CD14-positive monocyte (primary cell): ENCODE measurements at regions not wholly inside any gene's neighbourhood (a gene's known extent, or its start where the extent isn't known, plus 50 kb on each side); places are given as distances from the start of the nearest gene placed in this dataset.

Experiments used
- DNase-seq, 3 donors: peaks; one replicate each; pipeline ENCODE4 v3.0.0-alpha.2; 2011 to 2022
- H2AFZ ChIP-seq: 2 replicates; pipeline ENCODE4 v1.6.0; 2012; ENCODE audit warnings: mild to moderate bottlenecking, low read depth, low read length, inconsistent platforms; ENCODE audit not compliant: insufficient read depth, poor library complexity, severe bottlenecking
- H3K27ac ChIP-seq, 2 donors: 1 replicate in 1 of 2; 2 replicates in 1 of 2; pipeline ENCODE4 v1.5.1; 2012 to 2013; ENCODE audit warnings: low read length in 2 of 2, control low read depth in 1 of 2, inconsistent platforms in 1 of 2, low read depth in 1 of 2, mild to moderate bottlenecking in 1 of 2
- H3K27me3 ChIP-seq, 2 donors: one replicate each; pipeline versions ENCODE4 v1.6.0 to v1.6.1; 2011 to 2013; ENCODE audit warnings: low read length in 2 of 2; ENCODE audit not compliant: control insufficient read depth in 2 of 2, insufficient read depth in 2 of 2
- H3K36me3 ChIP-seq, 2 donors: replicated peaks in 1 of 2; 1 replicate in 1 of 2; 2 replicates in 1 of 2; pipeline versions ENCODE4 v1.5.1 to v1.6.1; 2012 to 2013; ENCODE audit warnings: low read length in 2 of 2, control low read depth in 1 of 2, inconsistent platforms in 1 of 2, mild to moderate bottlenecking in 1 of 2; ENCODE audit not compliant: insufficient read depth in 2 of 2, control insufficient read depth in 1 of 2
- H3K4me1 ChIP-seq, 2 donors: 1 replicate in 1 of 2; 2 replicates in 1 of 2; pipeline versions ENCODE4 v1.5.1 to v1.6.1; 2012 to 2013; ENCODE audit warnings: low read length in 2 of 2, control low read depth in 1 of 2, inconsistent platforms in 1 of 2, mild to moderate bottlenecking in 1 of 2, moderate library complexity in 1 of 2; ENCODE audit not compliant: insufficient read depth in 2 of 2, control insufficient read depth in 1 of 2
- H3K4me2 ChIP-seq: replicated peaks from 2 replicates; pipeline ENCODE3; 2012; ENCODE audit warnings: low read length, moderate library complexity, mild to moderate bottlenecking; ENCODE audit not compliant: poor library complexity, severe bottlenecking; ENCODE audit errors: extremely low read depth
- H3K4me3 ChIP-seq, 3 experiments: fragments of 200-600 bp in 1 of 3; sonication (generic) in 1 of 3; replicated peaks in 1 of 3; 1 replicate in 2 of 3; 2 replicates in 1 of 3; pipeline ENCODE4 v1.5.1; 2011 to 2013; ENCODE audit warnings: low read length in 3 of 3, mild to moderate bottlenecking in 3 of 3, control low read depth in 2 of 3, low read depth in 2 of 3, inconsistent platforms in 1 of 3, moderate library complexity in 1 of 3
- H3K79me2 ChIP-seq: 2 replicates; pipeline ENCODE4 v1.6.0; 2012; ENCODE audit warnings: mild to moderate bottlenecking, control low read depth, inconsistent platforms, low read length, moderate library complexity; ENCODE audit not compliant: insufficient read depth
- H3K9ac ChIP-seq: 2 replicates; pipeline ENCODE4 v1.6.0; 2017; ENCODE audit warnings: low read length, mild to moderate bottlenecking; ENCODE audit not compliant: insufficient read depth, poor library complexity, severe bottlenecking
- H3K9me3 ChIP-seq, 2 donors: replicated peaks in 1 of 2; 1 replicate in 1 of 2; 2 replicates in 1 of 2; pipeline versions ENCODE4 v1.5.1 to v1.6.1; 2012 to 2013; ENCODE audit warnings: low read length in 2 of 2, control low read depth in 1 of 2; ENCODE audit not compliant: control insufficient read depth in 1 of 2, insufficient read depth in 1 of 2
- H4K20me1 ChIP-seq: 2 replicates; pipeline ENCODE4 v1.6.0; 2012; ENCODE audit warnings: mild to moderate bottlenecking, low read length, control low read depth, moderate library complexity; ENCODE audit not compliant: insufficient read depth
- H3K27ac Mint-ChIP-seq, 7 donors: one replicate each; pipeline ENCODE4 v1.8.0; 2020; ENCODE audit warnings: mild to moderate bottlenecking in 7 of 7, mixed read lengths in 7 of 7, moderate library complexity in 6 of 7, inconsistent platforms in 2 of 7
- H3K27me3 Mint-ChIP-seq, 3 donors: one replicate each; pipeline ENCODE4 v1.8.0; 2021 to 2022; ENCODE audit warnings: low read depth in 3 of 3, mild to moderate bottlenecking in 3 of 3, mixed read lengths in 3 of 3, moderate library complexity in 3 of 3, inconsistent platforms in 1 of 3
- H3K36me3 Mint-ChIP-seq, 2 donors: one replicate each; pipeline ENCODE4 v1.8.0; 2020; ENCODE audit warnings: mixed read lengths in 2 of 2, inconsistent platforms in 1 of 2, mild to moderate bottlenecking in 1 of 2
- H3K4me1 Mint-ChIP-seq: one replicate; pipeline ENCODE4 v1.8.0; 2020; ENCODE audit warnings: mild to moderate bottlenecking, mixed read lengths
- H3K4me3 Mint-ChIP-seq, 2 donors: one replicate each; pipeline ENCODE4 v1.8.0; 2020; ENCODE audit warnings: mild to moderate bottlenecking in 2 of 2, mixed read lengths in 2 of 2, moderate library complexity in 1 of 2
- H3K9me3 Mint-ChIP-seq, 7 donors: one replicate each; pipeline ENCODE4 v1.8.0; 2020 to 2022; ENCODE audit warnings: mixed read lengths in 7 of 7, mild to moderate bottlenecking in 6 of 7, moderate library complexity in 6 of 7, inconsistent platforms in 2 of 7
- WGBS: methylation state at CpG from one replicate; pipeline ENCODE4 v1.1.5; 2013; ENCODE audit warnings: missing lambda C conversion rate; ENCODE audit not compliant: insufficient coverage; 5-methylcytosine and 5-hydroxymethylcytosine counted together
- intact Hi-C, 2 donors: fragments of 100-400 bp; cut with micrococcal nuclease; formaldehyde crosslinking; loops; one replicate each; pipeline versions ENCODE4 v1.15.0 to v1.15.1; 2023
- TF ChIP-seq, protein P1 (sequence below): fragments of 200-600 bp; IDR thresholded peaks from one replicate; pipeline ENCODE4 v1.8.0; 2022; ENCODE audit warnings: antibody characterized with exemption, mild to moderate bottlenecking

- Histone ChIP-seq H3K4me3 (no peak overlapping the region), H3K4me2 (no peak overlapping the region), H3K4me1 (no peaks in the 10 kb centered on the region), H3K27ac (no peak overlapping the region), H3K9ac (no peak overlapping the region), H3K27me3 (no peaks in the 10 kb centered on the region), H3K79me2 (no peaks in the 10 kb centered on the region), H3K9me3 (no peaks in the 10 kb centered on the region), H2AFZ (no peak overlapping the region), H3K36me3 (no peaks in the 10 kb centered on the region), H4K20me1 (no peaks in the 10 kb centered on the region)
- 89% methylated on average over 4 of the region's 6 CpGs for WGBS
- no peak overlapping the region for H3K4me3 Mint-ChIP-seq
- H3K27me3 Mint-ChIP-seq = peaks cover 2 to 5% (median 2%) of the 10 kb centered on the region in 3 donors
- no peak overlapping the region for H3K27ac Mint-ChIP-seq
- H3K4me1 Mint-ChIP-seq = peaks cover 3% of the 10 kb centered on the region
- TF ChIP-seq, protein P1, sequence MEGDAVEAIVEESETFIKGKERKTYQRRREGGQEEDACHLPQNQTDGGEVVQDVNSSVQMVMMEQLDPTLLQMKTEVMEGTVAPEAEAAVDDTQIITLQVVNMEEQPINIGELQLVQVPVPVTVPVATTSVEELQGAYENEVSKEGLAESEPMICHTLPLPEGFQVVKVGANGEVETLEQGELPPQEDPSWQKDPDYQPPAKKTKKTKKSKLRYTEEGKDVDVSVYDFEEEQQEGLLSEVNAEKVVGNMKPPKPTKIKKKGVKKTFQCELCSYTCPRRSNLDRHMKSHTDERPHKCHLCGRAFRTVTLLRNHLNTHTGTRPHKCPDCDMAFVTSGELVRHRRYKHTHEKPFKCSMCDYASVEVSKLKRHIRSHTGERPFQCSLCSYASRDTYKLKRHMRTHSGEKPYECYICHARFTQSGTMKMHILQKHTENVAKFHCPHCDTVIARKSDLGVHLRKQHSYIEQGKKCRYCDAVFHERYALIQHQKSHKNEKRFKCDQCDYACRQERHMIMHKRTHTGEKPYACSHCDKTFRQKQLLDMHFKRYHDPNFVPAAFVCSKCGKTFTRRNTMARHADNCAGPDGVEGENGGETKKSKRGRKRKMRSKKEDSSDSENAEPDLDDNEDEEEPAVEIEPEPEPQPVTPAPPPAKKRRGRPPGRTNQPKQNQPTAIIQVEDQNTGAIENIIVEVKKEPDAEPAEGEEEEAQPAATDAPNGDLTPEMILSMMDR = no peak
- intact Hi-C loops = no loop called here
- no peak for DNase-seq
- H3K9me3 Mint-ChIP-seq = peaks cover 0 to 11% (median 3%) of the 10 kb centered on the region in 7 donors
- H3K36me3 Mint-ChIP-seq = no peaks in the 10 kb centered on the region
Measured at GRCh38 chr13:26460648-26461047, 96.8 kb upstream of the WASF3 start.

GRCh38 chr13:26463296-26463695 is 94.2 kb upstream of the WASF3 start:
- Mint-ChIP-seq H3K9me3 (peaks cover 0 to 10% (median 4%) of the 10 kb centered on the region in 7 donors), H3K4me1 (no peaks in the 10 kb centered on the region), H3K27ac (no peak overlapping the region), H3K27me3 (peaks cover 2 to 6% (median 3%) of the 10 kb centered on the region in 3 donors), H3K4me3 (no peak overlapping the region), H3K36me3 (no peaks in the 10 kb centered on the region)
- intact Hi-C loops = no loop called here
- no peaks in the 10 kb centered on the region for H3K4me1 ChIP-seq
- no peak for DNase-seq
- no peak overlapping the region for H3K27ac ChIP-seq
- H3K79me2 ChIP-seq = no peaks in the 10 kb centered on the region
- no peak overlapping the region for H3K9ac ChIP-seq
- no peak overlapping the region for H3K4me3 ChIP-seq
- H3K4me2 ChIP-seq = no peak overlapping the region
- H4K20me1 ChIP-seq = no peaks in the 10 kb centered on the region
- WGBS = 94% methylated on average over 3 of the region's 6 CpGs
- TF ChIP-seq, protein P1 = no peak
- no peak overlapping the region for H2AFZ ChIP-seq
- no peaks in the 10 kb centered on the region for H3K9me3 ChIP-seq
- no peaks in the 10 kb centered on the region for H3K27me3 ChIP-seq
- no peaks in the 10 kb centered on the region for H3K36me3 ChIP-seq
